CD14-positive monocyte (primary cell): ENCODE measurements at regions not wholly inside any gene's neighbourhood (a gene's known extent, or its start where the extent isn't known, plus 50 kb on each side); places are given as distances from the start of the nearest gene placed in this dataset.

Experiments
- DNase-seq, 3 donors: peaks; one replicate each; pipeline ENCODE4 v3.0.0-alpha.2; 2011 to 2022
- H2AFZ ChIP-seq: 2 replicates; pipeline ENCODE4 v1.6.0; 2012; ENCODE audit warnings: mild to moderate bottlenecking, low read depth, low read length, inconsistent platforms; ENCODE audit not compliant: insufficient read depth, poor library complexity, severe bottlenecking
- H3K27ac ChIP-seq, 2 donors: 1 replicate in 1 of 2; 2 replicates in 1 of 2; pipeline ENCODE4 v1.5.1; 2012 to 2013; ENCODE audit warnings: low read length in 2 of 2, control low read depth in 1 of 2, inconsistent platforms in 1 of 2, low read depth in 1 of 2, mild to moderate bottlenecking in 1 of 2
- H3K27me3 ChIP-seq, 2 donors: one replicate each; pipeline versions ENCODE4 v1.6.0 to v1.6.1; 2011 to 2013; ENCODE audit warnings: low read length in 2 of 2; ENCODE audit not compliant: control insufficient read depth in 2 of 2, insufficient read depth in 2 of 2
- H3K36me3 ChIP-seq, 2 donors: replicated peaks in 1 of 2; 1 replicate in 1 of 2; 2 replicates in 1 of 2; pipeline versions ENCODE4 v1.5.1 to v1.6.1; 2012 to 2013; ENCODE audit warnings: low read length in 2 of 2, control low read depth in 1 of 2, inconsistent platforms in 1 of 2, mild to moderate bottlenecking in 1 of 2; ENCODE audit not compliant: insufficient read depth in 2 of 2, control insufficient read depth in 1 of 2
- H3K4me1 ChIP-seq, 2 donors: 1 replicate in 1 of 2; 2 replicates in 1 of 2; pipeline versions ENCODE4 v1.5.1 to v1.6.1; 2012 to 2013; ENCODE audit warnings: low read length in 2 of 2, control low read depth in 1 of 2, inconsistent platforms in 1 of 2, mild to moderate bottlenecking in 1 of 2, moderate library complexity in 1 of 2; ENCODE audit not compliant: insufficient read depth in 2 of 2, control insufficient read depth in 1 of 2
- H3K4me2 ChIP-seq: replicated peaks from 2 replicates; pipeline ENCODE3; 2012; ENCODE audit warnings: low read length, moderate library complexity, mild to moderate bottlenecking; ENCODE audit not compliant: poor library complexity, severe bottlenecking; ENCODE audit errors: extremely low read depth
- H3K4me3 ChIP-seq, 3 experiments: fragments of 200-600 bp in 1 of 3; sonication (generic) in 1 of 3; replicated peaks in 1 of 3; 1 replicate in 2 of 3; 2 replicates in 1 of 3; pipeline ENCODE4 v1.5.1; 2011 to 2013; ENCODE audit warnings: low read length in 3 of 3, mild to moderate bottlenecking in 3 of 3, control low read depth in 2 of 3, low read depth in 2 of 3, inconsistent platforms in 1 of 3, moderate library complexity in 1 of 3
- H3K79me2 ChIP-seq: 2 replicates; pipeline ENCODE4 v1.6.0; 2012; ENCODE audit warnings: mild to moderate bottlenecking, control low read depth, inconsistent platforms, low read length, moderate library complexity; ENCODE audit not compliant: insufficient read depth
- H3K9ac ChIP-seq: 2 replicates; pipeline ENCODE4 v1.6.0; 2017; ENCODE audit warnings: low read length, mild to moderate bottlenecking; ENCODE audit not compliant: insufficient read depth, poor library complexity, severe bottlenecking
- H3K9me3 ChIP-seq, 2 donors: replicated peaks in 1 of 2; 1 replicate in 1 of 2; 2 replicates in 1 of 2; pipeline versions ENCODE4 v1.5.1 to v1.6.1; 2012 to 2013; ENCODE audit warnings: low read length in 2 of 2, control low read depth in 1 of 2; ENCODE audit not compliant: control insufficient read depth in 1 of 2, insufficient read depth in 1 of 2
- H4K20me1 ChIP-seq: 2 replicates; pipeline ENCODE4 v1.6.0; 2012; ENCODE audit warnings: mild to moderate bottlenecking, low read length, control low read depth, moderate library complexity; ENCODE audit not compliant: insufficient read depth
- H3K27ac Mint-ChIP-seq, 7 donors: one replicate each; pipeline ENCODE4 v1.8.0; 2020; ENCODE audit warnings: mild to moderate bottlenecking in 7 of 7, mixed read lengths in 7 of 7, moderate library complexity in 6 of 7, inconsistent platforms in 2 of 7
- H3K27me3 Mint-ChIP-seq, 3 donors: one replicate each; pipeline ENCODE4 v1.8.0; 2021 to 2022; ENCODE audit warnings: low read depth in 3 of 3, mild to moderate bottlenecking in 3 of 3, mixed read lengths in 3 of 3, moderate library complexity in 3 of 3, inconsistent platforms in 1 of 3
- H3K36me3 Mint-ChIP-seq, 2 donors: one replicate each; pipeline ENCODE4 v1.8.0; 2020; ENCODE audit warnings: mixed read lengths in 2 of 2, inconsistent platforms in 1 of 2, mild to moderate bottlenecking in 1 of 2
- H3K4me1 Mint-ChIP-seq: one replicate; pipeline ENCODE4 v1.8.0; 2020; ENCODE audit warnings: mild to moderate bottlenecking, mixed read lengths
- H3K4me3 Mint-ChIP-seq, 2 donors: one replicate each; pipeline ENCODE4 v1.8.0; 2020; ENCODE audit warnings: mild to moderate bottlenecking in 2 of 2, mixed read lengths in 2 of 2, moderate library complexity in 1 of 2
- H3K9me3 Mint-ChIP-seq, 7 donors: one replicate each; pipeline ENCODE4 v1.8.0; 2020 to 2022; ENCODE audit warnings: mixed read lengths in 7 of 7, mild to moderate bottlenecking in 6 of 7, moderate library complexity in 6 of 7, inconsistent platforms in 2 of 7
- WGBS: methylation state at CpG from one replicate; pipeline ENCODE4 v1.1.5; 2013; ENCODE audit warnings: missing lambda C conversion rate; ENCODE audit not compliant: insufficient coverage; 5-methylcytosine and 5-hydroxymethylcytosine counted together
- intact Hi-C, 2 donors: fragments of 100-400 bp; cut with micrococcal nuclease; formaldehyde crosslinking; loops; one replicate each; pipeline versions ENCODE4 v1.15.0 to v1.15.1; 2023
- TF ChIP-seq, protein P1 (sequence below): fragments of 200-600 bp; IDR thresholded peaks from one replicate; pipeline ENCODE4 v1.8.0; 2022; ENCODE audit warnings: antibody characterized with exemption, mild to moderate bottlenecking

GRCh38 chr1:191869790-191870312, 288.4 kb upstream of the RGS18 start:
- WGBS, result 88% methylated on average over 2 of the region's 3 CpGs
- H3K79me2 ChIP-seq, result no peaks in the 10 kb centered on the region
- H3K27me3 Mint-ChIP-seq, result no peaks in the 10 kb centered on the region
- intact Hi-C loops, result no loop called here
- TF ChIP-seq, protein P1, sequence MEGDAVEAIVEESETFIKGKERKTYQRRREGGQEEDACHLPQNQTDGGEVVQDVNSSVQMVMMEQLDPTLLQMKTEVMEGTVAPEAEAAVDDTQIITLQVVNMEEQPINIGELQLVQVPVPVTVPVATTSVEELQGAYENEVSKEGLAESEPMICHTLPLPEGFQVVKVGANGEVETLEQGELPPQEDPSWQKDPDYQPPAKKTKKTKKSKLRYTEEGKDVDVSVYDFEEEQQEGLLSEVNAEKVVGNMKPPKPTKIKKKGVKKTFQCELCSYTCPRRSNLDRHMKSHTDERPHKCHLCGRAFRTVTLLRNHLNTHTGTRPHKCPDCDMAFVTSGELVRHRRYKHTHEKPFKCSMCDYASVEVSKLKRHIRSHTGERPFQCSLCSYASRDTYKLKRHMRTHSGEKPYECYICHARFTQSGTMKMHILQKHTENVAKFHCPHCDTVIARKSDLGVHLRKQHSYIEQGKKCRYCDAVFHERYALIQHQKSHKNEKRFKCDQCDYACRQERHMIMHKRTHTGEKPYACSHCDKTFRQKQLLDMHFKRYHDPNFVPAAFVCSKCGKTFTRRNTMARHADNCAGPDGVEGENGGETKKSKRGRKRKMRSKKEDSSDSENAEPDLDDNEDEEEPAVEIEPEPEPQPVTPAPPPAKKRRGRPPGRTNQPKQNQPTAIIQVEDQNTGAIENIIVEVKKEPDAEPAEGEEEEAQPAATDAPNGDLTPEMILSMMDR, result no peak
- no peak overlapping the region for H3K27ac ChIP-seq
- no peak overlapping the region for H3K4me3 ChIP-seq
- H3K9me3 ChIP-seq, result peaks cover 0 to 4% of the 10 kb centered on the region in 2 donors
- H3K4me1 ChIP-seq, result no peaks in the 10 kb centered on the region
- no peak overlapping the region for H3K9ac ChIP-seq
- no peak overlapping the region for H3K27ac Mint-ChIP-seq
- H3K36me3 Mint-ChIP-seq, result no peaks in the 10 kb centered on the region
- H3K4me1 Mint-ChIP-seq, result peaks cover 2% of the 10 kb centered on the region
- no peak overlapping the region for H3K4me3 Mint-ChIP-seq
- DNase-seq, result no peak
- H3K9me3 Mint-ChIP-seq, result peaks cover 0 to 8% (median 2%) of the 10 kb centered on the region in 7 donors
- no peak overlapping the region for H2AFZ ChIP-seq
- H3K4me2 ChIP-seq, result no peak overlapping the region
- H4K20me1 ChIP-seq, result no peaks in the 10 kb centered on the region
- no peaks in the 10 kb centered on the region for H3K36me3 ChIP-seq
- H3K27me3 ChIP-seq, result no peaks in the 10 kb centered on the region

GRCh38 chr1:191870490-191870889, 287.8 kb upstream of the RGS18 start:
- intact Hi-C loops, result no loop called here
- Mint-ChIP-seq H3K27me3 (no peaks in the 10 kb centered on the region), H3K4me3 (no peak overlapping the region), H3K9me3 (peaks cover 0 to 8% (median 2%) of the 10 kb centered on the region in 7 donors), H3K4me1 (peaks cover 1% of the 10 kb centered on the region), H3K27ac (no peak overlapping the region), H3K36me3 (no peaks in the 10 kb centered on the region)
- Histone ChIP-seq H3K4me3 (no peak overlapping the region), H3K9me3 (peaks cover 0 to 4% of the 10 kb centered on the region in 2 donors), H3K9ac (no peak overlapping the region), H4K20me1 (no peaks in the 10 kb centered on the region), H3K27ac (no peak overlapping the region), H3K79me2 (no peaks in the 10 kb centered on the region), H3K4me1 (no peaks in the 10 kb centered on the region), H3K27me3 (no peaks in the 10 kb centered on the region), H3K36me3 (no peaks in the 10 kb centered on the region), H3K4me2 (no peak overlapping the region), H2AFZ (no peak overlapping the region)
- TF ChIP-seq, protein P1, result no peak
- 100% methylated on average over 2 of the region's 3 CpGs for WGBS
- DNase-seq, result no peak
